Adipocyte (in vitro differentiated cells): ENCODE measurements at regions not wholly inside any gene's neighbourhood (a gene's known extent, or its start where the extent isn't known, plus 50 kb on each side); places are given as distances from the start of the nearest gene placed in this dataset.
"Not testable (repeated sequence)": the region's sequence is repeated elsewhere in the genome, so short reads cannot be mapped to it uniquely, and the experiment has no call there.

ENCODE experiments used
- DNase-seq: peaks from one replicate; pipeline ENCODE4 v3.0.0-alpha.2; 2015; ENCODE audit warnings: low read depth
- H3K27me3 ChIP-seq: replicated peaks from 2 replicates; pipeline ENCODE4 v1.7.0; 2013; ENCODE audit warnings: mild to moderate bottlenecking, low read length, moderate library complexity; ENCODE audit not compliant: control insufficient read depth, insufficient read depth
- H3K36me3 ChIP-seq: 2 replicates; pipeline ENCODE4 v1.7.0; 2013; ENCODE audit warnings: low read length, mild to moderate bottlenecking, moderate library complexity; ENCODE audit not compliant: control insufficient read depth, insufficient read depth, severe bottlenecking
- H3K4me1 ChIP-seq: 2 replicates; pipeline ENCODE4 v1.7.0; 2013; ENCODE audit warnings: mild to moderate bottlenecking, low read length, moderate library complexity; ENCODE audit not compliant: control insufficient read depth, insufficient read depth
- H3K4me3 ChIP-seq: 2 replicates; pipeline ENCODE4 v1.7.0; 2013; ENCODE audit warnings: mild to moderate bottlenecking, low read length, moderate library complexity
- H3K9ac ChIP-seq: 2 replicates; pipeline ENCODE4 v1.7.0; 2013; ENCODE audit warnings: mild to moderate bottlenecking, low read length, moderate library complexity
- H3K9me3 ChIP-seq: 2 replicates; pipeline ENCODE4 v1.7.0; 2013; ENCODE audit warnings: mild to moderate bottlenecking, low read length, moderate library complexity; ENCODE audit not compliant: control insufficient read depth

DNA sequence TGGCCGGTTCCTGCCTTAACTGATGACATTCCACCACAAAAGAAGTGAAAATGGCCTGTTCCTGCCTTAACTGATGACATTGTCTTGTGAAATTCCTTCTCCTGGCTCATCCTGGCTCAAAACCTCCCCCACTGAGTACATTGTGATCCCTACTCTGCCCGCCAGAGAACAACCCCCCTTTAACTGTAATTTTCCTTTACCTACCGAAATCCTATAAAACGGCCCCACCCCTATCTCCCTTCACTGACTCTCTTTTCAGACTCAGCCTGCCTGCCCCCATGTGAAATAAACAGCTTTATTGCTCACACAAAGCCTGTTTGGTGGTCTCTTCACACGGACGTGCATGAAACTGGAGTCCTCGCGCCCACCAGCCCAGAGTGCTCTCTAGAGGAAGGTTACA lies 166.5 kb downstream of the ADRA2C start:
- H3K9ac ChIP-seq, H3K4me1 ChIP-seq, H3K36me3 ChIP-seq, DNase-seq, H3K27me3 ChIP-seq, H3K4me3 ChIP-seq, H3K9me3 ChIP-seq: not testable (repeated sequence)

DNA sequence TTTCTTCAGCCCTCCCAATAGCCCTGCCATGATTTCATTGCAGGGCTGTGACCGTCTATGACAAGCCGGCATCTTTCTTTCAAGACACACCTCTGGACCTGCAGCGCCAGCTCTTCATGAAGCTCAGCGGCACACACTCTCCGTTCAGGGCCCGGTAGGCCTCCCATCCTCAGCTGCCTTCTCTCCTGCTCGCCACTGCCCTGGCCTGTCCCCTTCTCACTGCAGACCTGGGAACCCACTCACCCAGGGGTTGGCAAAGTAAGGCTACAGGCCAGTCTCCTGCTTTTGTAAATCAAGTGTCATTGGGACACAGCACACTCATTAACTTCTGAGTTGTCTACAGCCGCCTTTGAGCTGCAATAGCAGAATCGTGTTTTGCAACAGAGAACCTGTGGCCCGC lies 169.2 kb downstream of the ADRA2C start:
- H3K9me3 ChIP-seq, H3K36me3 ChIP-seq, H3K4me3 ChIP-seq, H3K4me1 ChIP-seq, H3K9ac ChIP-seq, DNase-seq, H3K27me3 ChIP-seq: not testable (repeated sequence)

DNA sequence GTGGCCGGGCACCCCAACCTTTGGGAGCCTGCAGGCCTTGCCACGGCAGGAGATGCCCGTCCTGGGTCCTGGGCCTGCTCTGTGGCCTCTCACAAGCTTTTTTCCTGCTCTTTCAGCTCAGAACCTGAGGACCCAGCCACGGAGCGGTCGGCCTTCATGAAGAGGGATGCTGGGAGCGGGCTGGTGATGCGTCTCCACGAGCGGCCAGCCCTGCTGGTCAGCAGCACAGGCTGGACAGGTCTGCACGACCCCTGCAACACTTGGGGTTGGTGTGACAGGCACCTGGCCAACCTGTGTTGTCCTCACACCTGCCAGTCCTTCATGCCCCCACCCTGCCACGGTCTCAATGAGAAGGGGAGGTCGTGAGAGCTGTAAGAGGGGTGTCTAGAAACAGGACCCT lies 170.0 kb downstream of the ADRA2C start:
- Histone ChIP-seq H3K9me3 (no peaks in the 10 kb centered on the region), H3K36me3 (no peaks in the 10 kb centered on the region), H3K4me3 (no peak overlapping the region), H3K9ac (no peak overlapping the region), H3K27me3 (no peaks in the 10 kb centered on the region), H3K4me1 (no peaks in the 10 kb centered on the region)
- no peak for DNase-seq

DNA sequence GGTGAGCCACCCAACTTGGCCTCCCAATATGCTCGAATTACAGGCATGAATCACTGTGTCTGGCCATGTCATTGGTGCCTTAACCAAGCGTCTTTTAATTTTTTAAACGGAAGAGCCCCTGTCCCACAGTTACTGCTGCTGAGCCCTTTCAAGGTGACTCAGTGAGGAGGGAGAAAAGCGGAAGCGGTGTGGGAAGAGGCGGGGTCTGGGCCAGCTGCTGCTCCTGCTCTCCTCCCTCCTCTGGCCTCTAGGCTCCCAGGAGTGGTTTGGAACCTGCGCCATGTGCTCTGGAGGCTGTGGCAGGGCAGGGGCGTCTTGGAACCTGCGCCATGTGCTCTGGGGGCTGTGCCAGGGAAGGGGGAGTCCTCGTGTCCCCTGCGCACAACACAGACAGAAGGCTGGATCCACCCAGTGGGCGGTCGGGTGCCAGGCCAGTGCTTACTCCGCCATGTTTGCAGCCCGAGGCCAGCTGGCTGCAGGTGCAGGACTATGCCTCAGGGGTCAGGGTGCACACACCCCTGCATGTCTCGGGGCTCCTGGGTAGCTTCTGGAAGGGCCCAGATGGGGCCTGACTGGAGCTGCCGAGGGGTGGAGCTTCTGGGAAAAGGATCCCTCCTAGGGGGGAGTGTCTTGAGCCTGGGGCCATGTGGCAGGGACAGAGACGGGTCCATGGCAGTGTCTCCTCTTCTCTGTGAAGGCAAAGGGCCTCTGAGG lies 171.8 kb downstream of the ADRA2C start:
- H3K36me3 ChIP-seq, DNase-seq: not testable (repeated sequence)

DNA sequence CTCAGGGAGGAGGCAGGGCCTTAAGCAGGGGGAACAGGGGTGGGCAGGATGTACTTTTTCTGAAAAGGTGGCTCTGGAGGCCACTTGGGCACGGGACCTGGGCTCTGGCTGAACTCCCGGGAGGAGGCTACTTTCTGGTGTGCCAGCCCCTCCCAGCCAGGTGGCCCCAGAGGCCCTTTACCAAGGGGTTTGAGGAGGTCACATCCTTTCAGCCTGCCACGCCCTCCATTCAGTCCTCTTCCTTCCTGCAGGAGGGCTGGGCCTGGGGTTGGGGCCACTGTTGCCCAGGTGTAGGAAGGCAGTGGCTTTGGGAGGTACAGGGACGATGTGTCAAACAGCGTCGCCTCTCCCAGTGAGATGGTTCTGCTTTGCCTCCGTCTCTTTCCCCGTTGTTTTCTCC lies 172.5 kb downstream of the ADRA2C start:
- not testable (repeated sequence) for DNase-seq, H3K27me3 ChIP-seq, H3K36me3 ChIP-seq, H3K4me3 ChIP-seq, H3K9me3 ChIP-seq, H3K4me1 ChIP-seq, H3K9ac ChIP-seq

More for the DNA sequence above, 171.8 kb downstream of the ADRA2C start:
- not testable (repeated sequence) for H3K4me1 ChIP-seq, H3K9me3 ChIP-seq, H3K27me3 ChIP-seq, H3K4me3 ChIP-seq, H3K9ac ChIP-seq

DNA sequence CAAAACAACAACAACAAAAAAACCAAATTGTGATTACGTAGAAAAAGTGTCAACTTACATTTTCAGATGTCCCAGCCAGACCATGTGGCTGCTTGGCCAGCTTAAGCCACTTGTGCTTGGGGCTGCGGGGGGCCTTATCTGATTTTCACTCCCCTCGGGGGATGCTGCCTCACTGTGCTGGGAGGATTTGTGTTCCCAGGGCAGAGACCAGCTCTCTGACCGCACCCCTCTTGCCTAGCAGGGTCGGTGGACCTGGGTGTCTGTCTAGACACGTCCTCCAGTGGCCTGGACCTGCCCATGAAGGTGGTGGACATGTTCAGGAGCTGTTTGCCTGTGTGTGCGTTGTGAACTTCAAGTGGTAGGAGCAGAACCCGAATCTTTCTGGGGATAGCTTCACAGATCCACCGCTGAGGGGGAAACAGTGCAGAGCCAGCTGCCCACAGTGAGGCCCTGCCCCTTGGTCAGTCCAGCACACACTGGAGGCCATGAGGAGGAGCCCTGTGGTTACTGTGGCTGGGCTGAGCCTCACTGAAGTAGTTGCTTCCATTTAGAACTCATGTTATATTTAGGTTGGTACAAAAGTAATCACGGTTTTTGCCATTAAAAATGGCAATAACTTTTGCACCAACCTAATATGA lies 173.9 kb downstream of the ADRA2C start:
- DNase-seq: not testable (repeated sequence)

DNA sequence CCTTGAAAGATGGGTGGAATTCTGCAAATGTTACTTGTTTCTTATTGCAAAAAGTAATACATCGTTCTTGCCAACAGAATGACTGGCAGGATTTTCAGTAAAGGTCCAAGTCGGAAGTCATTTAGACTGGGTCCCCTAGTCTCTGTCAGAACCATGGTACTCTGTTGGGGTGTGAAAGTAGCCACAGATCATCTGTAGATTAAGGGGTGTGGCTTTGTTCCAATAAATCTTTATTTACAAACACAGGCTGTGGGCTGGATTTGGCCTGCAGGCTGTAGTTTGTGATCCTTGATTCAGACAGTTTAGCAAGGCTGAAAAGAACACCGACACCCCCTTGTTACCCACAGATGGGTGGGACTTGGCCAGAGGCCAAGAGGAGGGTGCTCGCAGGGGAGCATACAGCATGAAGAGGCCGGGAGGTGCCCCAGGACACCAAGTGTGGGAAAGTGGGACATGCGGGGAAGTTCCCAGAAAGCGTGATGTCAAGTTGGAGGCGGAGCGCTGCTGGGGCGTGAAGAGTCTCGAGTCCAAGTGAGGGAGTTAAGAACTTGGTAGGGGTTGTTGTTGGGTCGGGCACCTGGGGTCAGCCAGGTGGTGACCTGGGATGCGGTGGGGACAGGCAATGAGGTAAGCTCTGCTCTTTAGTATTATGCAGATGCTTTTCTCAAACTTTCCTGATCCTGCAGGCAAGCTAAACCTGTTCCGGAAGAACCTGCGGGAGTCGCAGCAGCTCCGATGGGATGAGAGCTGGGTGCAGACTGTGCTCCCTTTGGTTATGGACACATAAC lies 175.7 kb downstream of the ADRA2C start:
- not testable (repeated sequence) for DNase-seq

More for the DNA sequence above, 173.9 kb downstream of the ADRA2C start:
- H3K9me3 ChIP-seq, H3K4me1 ChIP-seq, H3K36me3 ChIP-seq, H3K27me3 ChIP-seq, H3K9ac ChIP-seq, H3K4me3 ChIP-seq: not testable (repeated sequence)

DNA sequence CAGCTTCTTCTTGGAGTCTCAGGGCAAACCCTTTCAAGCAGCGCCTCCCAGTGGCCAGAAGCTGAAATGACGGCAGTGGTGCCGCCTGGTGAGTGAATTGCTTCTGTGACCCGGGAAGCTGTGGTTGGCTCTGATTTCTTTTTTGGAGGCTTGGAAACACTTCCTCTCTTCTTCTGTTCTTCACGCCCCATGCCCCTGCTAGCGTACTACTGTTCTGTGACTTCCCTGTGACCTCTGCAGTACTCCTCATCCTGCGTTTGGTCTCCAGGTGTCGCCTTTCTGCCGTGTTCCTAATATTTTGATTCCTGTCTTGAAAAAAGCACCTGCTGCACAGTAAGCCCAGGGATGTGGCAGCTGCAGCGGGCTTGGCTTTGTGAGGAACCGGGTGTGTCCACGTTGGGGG lies 176.4 kb downstream of the ADRA2C start:
- H3K9me3 ChIP-seq, H3K4me3 ChIP-seq, H3K27me3 ChIP-seq, H3K9ac ChIP-seq, H3K36me3 ChIP-seq, H3K4me1 ChIP-seq: not testable (repeated sequence)
- peak; percentile 51 for DNase-seq

More for the DNA sequence above, 175.7 kb downstream of the ADRA2C start:
- H3K27me3 ChIP-seq, H3K4me1 ChIP-seq, H3K36me3 ChIP-seq, H3K9me3 ChIP-seq, H3K9ac ChIP-seq, H3K4me3 ChIP-seq: not testable (repeated sequence)

DNA sequence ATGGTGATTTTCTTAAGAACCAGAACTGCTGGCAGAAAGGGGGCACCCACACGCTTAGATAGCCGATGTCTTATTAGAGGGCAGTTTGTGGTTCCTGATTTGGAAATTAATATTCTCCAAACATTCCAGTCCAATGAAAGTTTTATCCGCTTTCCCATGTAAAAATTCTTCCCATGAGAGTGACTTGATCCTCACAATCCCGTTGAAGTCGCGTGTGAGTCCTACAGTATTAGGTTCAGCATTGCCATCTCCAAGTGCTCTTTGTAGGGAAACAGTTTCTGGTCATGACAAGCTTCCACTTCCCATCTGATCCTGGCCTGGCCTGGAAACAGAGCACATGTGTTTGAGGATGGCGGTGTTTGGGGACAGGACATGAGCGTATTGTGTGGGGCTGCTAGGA lies 176.9 kb downstream of the ADRA2C start:
- not testable (repeated sequence) for H3K9me3 ChIP-seq, H3K9ac ChIP-seq, H3K4me1 ChIP-seq, DNase-seq, H3K4me3 ChIP-seq, H3K36me3 ChIP-seq, H3K27me3 ChIP-seq

DNA sequence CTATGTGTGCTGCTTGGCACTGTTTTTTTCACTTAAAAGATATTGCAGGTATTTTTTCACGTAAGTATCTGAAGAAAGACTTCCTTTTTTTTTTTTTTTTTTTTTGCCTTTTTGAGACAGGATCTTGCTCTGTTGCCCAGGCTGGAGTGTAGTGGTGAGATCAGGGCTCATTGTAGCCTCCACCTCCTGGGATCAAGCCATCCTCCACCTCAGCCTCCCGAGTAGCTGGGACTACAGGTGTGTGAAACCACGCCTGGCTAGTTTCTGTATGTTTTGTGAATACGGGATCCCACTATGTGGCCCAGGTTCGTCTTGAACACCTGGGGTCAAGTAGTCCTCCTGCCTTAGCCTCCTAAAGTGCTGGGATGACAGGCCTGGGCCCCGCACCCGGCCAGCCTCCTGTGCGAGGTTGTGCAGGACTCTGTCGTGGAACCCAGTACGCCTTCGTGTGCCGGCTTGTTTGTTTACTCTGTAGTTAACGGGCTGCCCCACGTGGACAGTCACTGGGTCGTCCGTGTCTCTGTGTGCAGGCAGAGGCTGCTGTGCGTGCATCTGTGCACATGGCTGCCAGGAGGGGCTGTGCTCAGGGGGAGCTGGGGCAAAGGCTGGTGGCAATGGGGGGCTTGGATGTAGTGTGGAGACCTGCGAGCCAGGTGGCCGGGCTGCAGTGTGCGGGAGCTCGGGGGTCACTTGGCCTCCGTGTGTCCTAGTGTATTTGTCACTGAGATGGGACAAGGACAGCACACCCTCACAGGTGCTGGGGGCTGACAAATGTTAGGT lies 179.5 kb downstream of the ADRA2C start:
- Histone ChIP-seq H3K4me3 (no peak overlapping the region), H3K9me3 (no peaks in the 10 kb centered on the region), H3K36me3 (no peaks in the 10 kb centered on the region), H3K27me3 (no peaks in the 10 kb centered on the region), H3K9ac (no peak overlapping the region), H3K4me1 (no peaks in the 10 kb centered on the region)
- no peak for DNase-seq

DNA sequence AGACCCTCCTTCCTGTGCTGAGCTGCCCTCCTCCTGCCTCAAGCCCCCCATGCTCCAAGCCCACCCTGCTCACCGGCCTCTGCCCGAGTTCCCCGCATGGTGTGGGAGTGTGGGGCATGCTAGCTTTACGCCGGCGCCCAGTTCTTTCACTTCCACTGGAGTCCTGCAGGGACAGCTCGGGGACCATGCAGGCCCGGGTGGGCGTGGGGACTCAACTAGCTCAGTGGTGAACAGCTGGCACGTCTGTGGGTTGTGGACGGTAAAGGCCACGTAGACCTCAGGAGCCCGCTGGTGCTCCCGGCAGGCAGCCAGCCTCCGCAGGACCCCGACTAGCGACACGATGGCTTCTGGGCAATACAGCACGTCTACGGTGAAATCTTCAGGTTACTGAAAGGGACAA lies 180.4 kb downstream of the ADRA2C start:
- H3K9me3 ChIP-seq, H3K27me3 ChIP-seq, H3K36me3 ChIP-seq, DNase-seq, H3K4me1 ChIP-seq, H3K4me3 ChIP-seq, H3K9ac ChIP-seq: not testable (repeated sequence)
